MM.1S (cell line): ENCODE measurements at regions not wholly inside any gene's neighbourhood (a gene's known extent, or its start where the extent isn't known, plus 50 kb on each side); places are given as distances from the start of the nearest gene placed in this dataset.

ENCODE experiments used
- CTCF ChIP-seq: fragments of 300-600 bp; sonication (generic); IDR thresholded peaks from 2 replicates; pipeline ENCODE4 v1.5.1; 2016; ENCODE audit warnings: antibody characterized with exemption, low read length, mixed read lengths
- EZH2 ChIP-seq: fragments of 300-600 bp; sonication (generic); optimal IDR thresholded peaks from 2 replicates; pipeline ENCODE3; 2017; ENCODE audit warnings: low read depth, mild to moderate bottlenecking, antibody characterized with exemption, low read length, mixed read lengths
- EZH2phosphoT487 ChIP-seq: fragments of 300-600 bp; sonication (generic); IDR thresholded peaks from 2 replicates; pipeline ENCODE4 v1.6.1; 2018; ENCODE audit warnings: antibody characterized with exemption, low read length

GRCh38 chr5:164306662-164307061 lies 801.2 kb downstream of the MAT2B start:
- TF ChIP-seq CTCF (no peak), EZH2 (no peak), EZH2phosphoT487 (no peak)
